ENCODE measurements at regions not wholly inside any gene's neighbourhood (a gene's known extent, or its start where the extent isn't known, plus 50 kb on each side); places are given as distances from the start of the nearest gene placed in this dataset.

DNA sequence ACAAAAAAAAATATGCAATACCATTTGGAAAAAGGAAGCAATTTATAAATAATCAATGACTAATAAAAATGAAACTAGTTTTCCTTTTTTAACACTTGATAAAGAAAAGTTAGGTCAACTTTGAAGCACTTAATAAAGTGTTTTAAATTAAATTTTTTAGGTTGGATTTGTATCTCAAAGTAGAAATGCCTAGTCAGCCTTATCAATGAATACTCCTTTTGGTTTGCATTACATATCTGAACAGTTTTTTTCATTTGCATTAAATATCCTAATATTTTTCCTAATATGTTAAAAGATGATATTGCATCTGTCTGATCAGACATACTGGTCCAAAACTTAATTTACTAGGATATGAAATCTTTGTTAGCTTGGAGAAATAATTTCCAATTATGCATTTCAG, 155.8 kb upstream of the ZFP42 start:
- Histone ChIP-seq H3K9me3 (ENCODE audit: control insufficient read depth, low read length) (no peaks in the 10 kb centered on the region), H3K4me3 (ENCODE audit: low read length) (no peak overlapping the region), H3K4me1 (ENCODE audit: control insufficient read depth, insufficient read depth, low read length) (no peaks in the 10 kb centered on the region), H3K27me3 (ENCODE audit: control insufficient read depth, insufficient read depth) (no peaks in the 10 kb centered on the region), H3K27ac (ENCODE audit: low read length) (no peak overlapping the region)
- DNase-seq (no peak), ATAC-seq (no peak)
- intact Hi-C loops (cut with DNase I) = no loop called here

GRCh38 chr4:187840814-187841213, 154.8 kb upstream of the ZFP42 start:
- intact Hi-C loops (cut with DNase I) = no loop called here
- no peaks in the 10 kb centered on the region for H3K27me3 ChIP-seq (ENCODE audit: control insufficient read depth, insufficient read depth)
- no peaks in the 10 kb centered on the region for H3K4me1 ChIP-seq (ENCODE audit: control insufficient read depth, insufficient read depth, low read length)
- no peak for ATAC-seq
- no peak for DNase-seq
- no peaks in the 10 kb centered on the region for H3K9me3 ChIP-seq (ENCODE audit: control insufficient read depth, low read length)
- no peak overlapping the region for H3K27ac ChIP-seq (ENCODE audit: low read length)
- WGBS = 64% methylated on average over 2 of the region's 2 CpGs
- H3K4me3 ChIP-seq (ENCODE audit: low read length) = no peak overlapping the region

DNA sequence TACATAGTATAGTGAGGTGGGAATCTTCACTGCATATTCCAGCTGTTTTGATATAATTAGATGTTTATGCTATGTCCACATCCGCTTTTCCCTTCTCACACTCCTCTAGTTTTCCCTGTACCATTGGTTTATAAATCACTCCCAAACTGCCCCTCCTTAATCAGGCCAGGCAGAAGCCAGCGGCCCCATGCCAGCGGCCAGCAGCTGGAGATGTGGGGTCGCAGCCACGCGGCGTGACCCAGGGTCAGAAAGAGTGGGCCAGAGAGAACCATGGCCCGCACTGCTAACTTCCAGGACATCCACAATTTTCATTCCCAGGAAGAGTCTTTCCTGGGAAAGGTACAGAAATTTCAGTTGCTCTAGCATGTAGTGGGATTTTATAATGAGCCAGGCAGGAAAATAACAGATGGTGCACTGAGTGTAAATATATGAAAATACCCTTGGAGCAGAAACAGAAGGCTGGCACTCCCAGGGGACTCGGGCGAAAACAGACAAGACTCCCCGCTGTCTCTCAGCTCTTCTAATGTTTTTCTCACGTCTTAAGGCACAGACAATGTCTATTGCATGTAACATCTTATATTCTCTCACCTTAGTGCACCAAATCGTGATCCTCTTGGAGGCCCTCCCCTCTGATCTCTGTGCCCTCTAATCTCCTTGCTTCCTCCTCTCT, 145.9 kb upstream of the ZFP42 start:
- DNase-seq = no peak
- Histone ChIP-seq H3K27ac (ENCODE audit: low read length) (no peak overlapping the region), H3K27me3 (ENCODE audit: control insufficient read depth, insufficient read depth) (no peaks in the 10 kb centered on the region), H3K4me1 (ENCODE audit: control insufficient read depth, insufficient read depth, low read length) (no peaks in the 10 kb centered on the region), H3K4me3 (ENCODE audit: low read length) (no peak overlapping the region), H3K9me3 (ENCODE audit: control insufficient read depth, low read length) (no peaks in the 10 kb centered on the region)
- intact Hi-C loops (cut with DNase I) = no loop called here
- WGBS = 83% methylated on average over 13 of the region's 13 CpGs
- ATAC-seq = no peak

DNA sequence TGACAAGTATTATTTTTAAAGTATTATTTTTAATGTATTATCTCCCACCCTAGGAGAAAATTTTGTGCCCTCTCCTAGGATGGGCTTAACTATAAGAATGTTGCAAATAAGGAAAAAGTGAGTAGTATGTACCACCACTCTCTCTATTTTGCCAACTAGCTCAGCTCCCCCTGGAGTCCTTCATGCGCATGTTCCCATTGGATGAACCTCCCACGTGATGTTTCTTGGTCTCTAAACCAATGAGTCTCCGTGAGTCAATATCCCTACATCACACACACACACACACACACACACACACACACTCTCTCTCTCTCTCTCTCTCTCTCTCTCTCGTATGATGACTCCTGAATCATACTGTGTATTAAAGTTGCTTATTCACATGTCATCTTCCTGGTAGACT, 129.7 kb upstream of the ZFP42 start:
- intact Hi-C loops (cut with DNase I) = no loop called here
- ATAC-seq = no peak
- no peaks in the 10 kb centered on the region for H3K4me1 ChIP-seq (ENCODE audit: control insufficient read depth, insufficient read depth, low read length)
- H3K4me3 ChIP-seq (ENCODE audit: low read length) = no peak overlapping the region
- H3K27me3 ChIP-seq (ENCODE audit: control insufficient read depth, insufficient read depth) = no peaks in the 10 kb centered on the region
- WGBS = 63% methylated on average over 4 of the region's 4 CpGs
- no peak for DNase-seq
- H3K9me3 ChIP-seq (ENCODE audit: control insufficient read depth, low read length) = no peaks in the 10 kb centered on the region
- no peak overlapping the region for H3K27ac ChIP-seq (ENCODE audit: low read length)

GRCh38 chr4:187883049-187883448, 112.5 kb upstream of the ZFP42 start:
- WGBS = 32% methylated on average over 2 of the region's 2 CpGs
- DNase-seq = no peak
- intact Hi-C loops (cut with DNase I) = no loop called here

GRCh38 chr4:187883836-187884475, 111.6 kb upstream of the ZFP42 start:
- Histone ChIP-seq H3K4me3 (ENCODE audit: low read length) (no peak overlapping the region), H3K27me3 (ENCODE audit: control insufficient read depth, insufficient read depth) (no peaks in the 10 kb centered on the region), H3K4me1 (ENCODE audit: control insufficient read depth, insufficient read depth, low read length) (no peaks in the 10 kb centered on the region), H3K27ac (ENCODE audit: low read length) (no peak overlapping the region), H3K9me3 (ENCODE audit: control insufficient read depth, low read length) (no peaks in the 10 kb centered on the region)
- ATAC-seq (no peak), DNase-seq (no peak)
- intact Hi-C loops (cut with DNase I) = no loop called here
- WGBS = 70% methylated on average over 8 of the region's 8 CpGs

More at GRCh38 chr4:187883049-187883448, 112.5 kb upstream of the ZFP42 start:
- no peak overlapping the region for H3K27ac ChIP-seq (ENCODE audit: low read length)
- no peaks in the 10 kb centered on the region for H3K4me1 ChIP-seq (ENCODE audit: control insufficient read depth, insufficient read depth, low read length)
- ATAC-seq = no peak
- H3K27me3 ChIP-seq (ENCODE audit: control insufficient read depth, insufficient read depth) = no peaks in the 10 kb centered on the region
- no peak overlapping the region for H3K4me3 ChIP-seq (ENCODE audit: low read length)
- no peaks in the 10 kb centered on the region for H3K9me3 ChIP-seq (ENCODE audit: control insufficient read depth, low read length)

- ATAC-seq (no peak), DNase-seq (no peak)
- Histone ChIP-seq H3K4me3 (ENCODE audit: low read length) (no peak overlapping the region), H3K27me3 (ENCODE audit: control insufficient read depth, insufficient read depth) (no peaks in the 10 kb centered on the region), H3K27ac (ENCODE audit: low read length) (no peak overlapping the region), H3K9me3 (ENCODE audit: control insufficient read depth, low read length) (no peaks in the 10 kb centered on the region), H3K4me1 (ENCODE audit: control insufficient read depth, insufficient read depth, low read length) (no peaks in the 10 kb centered on the region)
- WGBS = 41% methylated on average over 2 of the region's 2 CpGs
- intact Hi-C loops (cut with DNase I) = no loop called here
Observed at GRCh38 chr4:187887906-187888305, 107.7 kb upstream of the ZFP42 start.

GRCh38 chr4:187889651-187890050, 105.9 kb upstream of the ZFP42 start:
- DNase-seq = no peak
- Histone ChIP-seq H3K4me1 (ENCODE audit: control insufficient read depth, insufficient read depth, low read length) (no peaks in the 10 kb centered on the region), H3K4me3 (ENCODE audit: low read length) (no peak overlapping the region), H3K27ac (ENCODE audit: low read length) (no peak overlapping the region), H3K27me3 (ENCODE audit: control insufficient read depth, insufficient read depth) (no peaks in the 10 kb centered on the region), H3K9me3 (ENCODE audit: control insufficient read depth, low read length) (no peaks in the 10 kb centered on the region)
- intact Hi-C loops (cut with DNase I) = no loop called here
- no peak for ATAC-seq
- WGBS = 83% methylated on average over 6 of the region's 6 CpGs

- 39% methylated on average over 5 of the region's 5 CpGs for WGBS
- Histone ChIP-seq H3K9me3 (ENCODE audit: control insufficient read depth, low read length) (no peaks in the 10 kb centered on the region), H3K4me1 (ENCODE audit: control insufficient read depth, insufficient read depth, low read length) (no peaks in the 10 kb centered on the region), H3K27ac (ENCODE audit: low read length) (no peak overlapping the region), H3K4me3 (ENCODE audit: low read length) (no peak overlapping the region), H3K27me3 (ENCODE audit: control insufficient read depth, insufficient read depth) (no peaks in the 10 kb centered on the region)
- intact Hi-C loops (cut with DNase I) = no loop called here
- ATAC-seq (no peak), DNase-seq (no peak)
Observed at GRCh38 chr4:187893418-187893817, 102.2 kb upstream of the ZFP42 start.

- no peak for ATAC-seq
- intact Hi-C loops (cut with DNase I) = no loop called here
- 81% methylated on average over 5 of the region's 5 CpGs for WGBS
- Histone ChIP-seq H3K27ac (ENCODE audit: low read length) (no peak overlapping the region), H3K27me3 (ENCODE audit: control insufficient read depth, insufficient read depth) (no peaks in the 10 kb centered on the region), H3K4me3 (ENCODE audit: low read length) (no peak overlapping the region), H3K4me1 (ENCODE audit: control insufficient read depth, insufficient read depth, low read length) (no peaks in the 10 kb centered on the region), H3K9me3 (ENCODE audit: control insufficient read depth, low read length) (no peaks in the 10 kb centered on the region)
- no peak for DNase-seq
Observed at GRCh38 chr4:187903106-187903505, 92.5 kb upstream of the ZFP42 start.

- intact Hi-C loops (cut with DNase I) = no loop called here
- Histone ChIP-seq H3K4me1 (ENCODE audit: control insufficient read depth, insufficient read depth, low read length) (no peaks in the 10 kb centered on the region), H3K9me3 (ENCODE audit: control insufficient read depth, low read length) (no peaks in the 10 kb centered on the region), H3K27ac (ENCODE audit: low read length) (no peak overlapping the region), H3K27me3 (ENCODE audit: control insufficient read depth, insufficient read depth) (no peaks in the 10 kb centered on the region), H3K4me3 (ENCODE audit: low read length) (no peak overlapping the region)
- DNase-seq = no peak
- WGBS = 28% methylated on average over 1 of the region's 1 CpG
- ATAC-seq = no peak
Observed at GRCh38 chr4:187903700-187904099, 91.9 kb upstream of the ZFP42 start.

Data from right cardiac atrium (tissue), 5 donors.